ENCODE measurements at regions not wholly inside any gene's neighbourhood (a gene's known extent, or its start where the extent isn't known, plus 50 kb on each side); places are given as distances from the start of the nearest gene placed in this dataset.

- TF ChIP-seq GATA1 (IDR thresholded peaks at IDR 0.05; ENCODE audit: low read depth, low read length), result no peak
- DNase-seq, result no peak
These were observed 691.6 kb downstream of the NLGN4X start for GRCh38 chrX:5537098-5537497.

- TF ChIP-seq POLR2A (IDR thresholded peaks at IDR 0.05; ENCODE audit: low read length), result no peak
- TF ChIP-seq GATA1 (IDR thresholded peaks at IDR 0.05; ENCODE audit: low read depth, low read length), result no peak
- no peak for DNase-seq
These were observed 692.4 kb downstream of the NLGN4X start for GRCh38 chrX:5536261-5536660.

- no peak for DNase-seq
- TF ChIP-seq POLR2A (IDR thresholded peaks at IDR 0.05; ENCODE audit: low read length), result no peak
- no peak for TF ChIP-seq GATA1 (IDR thresholded peaks at IDR 0.05; ENCODE audit: low read depth, low read length)
These were observed 700.6 kb downstream of the NLGN4X start for GRCh38 chrX:5528057-5528456.

GRCh38 chrX:5526191-5526590 lies 702.5 kb downstream of the NLGN4X start:
- no peak for TF ChIP-seq POLR2A (IDR thresholded peaks at IDR 0.05; ENCODE audit: low read length)
- TF ChIP-seq GATA1 (IDR thresholded peaks at IDR 0.05; ENCODE audit: low read depth, low read length), result no peak
- no peak for DNase-seq

DNA sequence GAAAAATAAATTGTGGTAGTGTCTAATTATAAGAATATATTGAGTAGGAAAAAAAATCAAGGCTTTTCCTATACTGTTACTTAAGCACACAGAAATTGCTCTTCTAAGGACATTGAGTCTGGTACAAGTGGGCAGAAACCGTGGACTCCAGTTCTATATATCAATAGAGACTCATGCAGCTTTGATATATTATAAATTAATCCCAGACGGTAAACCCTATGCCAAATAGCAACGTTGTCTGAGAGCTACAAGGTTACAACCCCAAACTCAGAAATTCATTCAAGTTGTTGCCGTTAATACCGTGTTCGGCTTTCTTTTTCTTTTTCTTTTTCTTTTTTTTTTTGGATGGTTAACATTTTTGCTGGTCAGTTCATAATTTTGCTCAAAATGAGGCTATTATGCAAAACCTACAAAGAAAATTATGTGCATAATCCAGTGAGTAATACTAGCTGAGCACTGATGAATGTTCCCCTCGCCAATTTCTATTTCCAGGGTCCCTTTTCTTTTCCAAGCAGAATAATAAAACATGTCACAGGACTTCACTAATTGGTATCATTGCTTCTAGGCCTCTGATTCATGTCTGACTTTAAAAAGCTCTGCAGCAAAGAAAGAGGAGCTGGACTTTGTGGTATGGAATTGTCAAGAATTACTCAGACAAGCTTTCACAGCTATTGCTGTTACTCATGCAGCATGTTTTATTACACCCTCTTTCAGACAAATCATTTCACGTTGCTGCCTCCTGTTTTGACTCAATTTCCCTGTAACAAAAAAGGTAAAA lies 737.7 kb downstream of the NLGN4X start:
- DNase-seq, result no peak
- TF ChIP-seq POLR2A (IDR thresholded peaks at IDR 0.05; ENCODE audit: low read length) (no peak), GATA1 (IDR thresholded peaks at IDR 0.05; ENCODE audit: low read depth, low read length) (no peak)

GRCh38 chrX:5474282-5474681 lies 754.4 kb downstream of the NLGN4X start:
- DNase-seq, result no peak
- no peak for TF ChIP-seq POLR2A (IDR thresholded peaks at IDR 0.05; ENCODE audit: low read length)
- no peak for TF ChIP-seq GATA1 (IDR thresholded peaks at IDR 0.05; ENCODE audit: low read depth, low read length)

- DNase-seq, result no peak
- TF ChIP-seq POLR2A (IDR thresholded peaks at IDR 0.05; ENCODE audit: low read length) (no peak), GATA1 (IDR thresholded peaks at IDR 0.05; ENCODE audit: low read depth, low read length) (no peak)
These were observed 770.3 kb downstream of the NLGN4X start for GRCh38 chrX:5458300-5458842.

- TF ChIP-seq POLR2A (IDR thresholded peaks at IDR 0.05; ENCODE audit: low read length), result no peak
- no peak for TF ChIP-seq GATA1 (IDR thresholded peaks at IDR 0.05; ENCODE audit: low read depth, low read length)
- DNase-seq, result no peak
These were observed 779.3 kb downstream of the NLGN4X start for GRCh38 chrX:5449323-5449722.

DNA sequence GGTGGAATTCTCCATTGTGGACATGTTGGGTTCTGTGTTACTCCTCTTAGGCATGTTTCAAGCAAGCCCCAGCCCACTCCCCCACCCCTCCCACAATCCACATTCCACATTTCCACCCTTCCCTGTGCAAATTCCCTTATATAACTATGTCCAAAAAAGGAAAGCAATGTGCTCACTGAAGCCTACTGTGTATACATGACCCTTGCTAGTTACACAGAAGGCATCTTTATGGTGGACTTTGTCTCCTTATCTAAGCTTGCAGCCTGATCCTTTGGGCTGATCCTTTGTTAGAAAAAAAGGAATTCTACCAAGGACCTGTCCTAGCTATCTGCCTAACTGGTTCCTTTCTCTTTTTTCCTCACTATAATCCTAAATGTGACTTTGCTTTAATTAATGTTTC lies 796.8 kb downstream of the NLGN4X start:
- no peak for TF ChIP-seq GATA1 (IDR thresholded peaks at IDR 0.05; ENCODE audit: low read depth, low read length)
- TF ChIP-seq POLR2A (IDR thresholded peaks at IDR 0.05; ENCODE audit: low read length), result no peak
- no peak for DNase-seq

- no peak for TF ChIP-seq GATA1 (IDR thresholded peaks at IDR 0.05; ENCODE audit: low read depth, low read length)
- TF ChIP-seq POLR2A (IDR thresholded peaks at IDR 0.05; ENCODE audit: low read length), result no peak
- no peak for DNase-seq
These were observed 803.5 kb downstream of the NLGN4X start for GRCh38 chrX:5425119-5425518.

- no peak for DNase-seq
- TF ChIP-seq POLR2A (IDR thresholded peaks at IDR 0.05; ENCODE audit: low read length), result no peak
- no peak for TF ChIP-seq GATA1 (IDR thresholded peaks at IDR 0.05; ENCODE audit: low read depth, low read length)
These were observed 811.3 kb downstream of the NLGN4X start for GRCh38 chrX:5417381-5417780.

GRCh38 chrX:5415738-5416137 lies 812.9 kb downstream of the NLGN4X start:
- TF ChIP-seq POLR2A (IDR thresholded peaks at IDR 0.05; ENCODE audit: low read length) (no peak), GATA1 (IDR thresholded peaks at IDR 0.05; ENCODE audit: low read depth, low read length) (no peak)
- no peak for DNase-seq

DNA sequence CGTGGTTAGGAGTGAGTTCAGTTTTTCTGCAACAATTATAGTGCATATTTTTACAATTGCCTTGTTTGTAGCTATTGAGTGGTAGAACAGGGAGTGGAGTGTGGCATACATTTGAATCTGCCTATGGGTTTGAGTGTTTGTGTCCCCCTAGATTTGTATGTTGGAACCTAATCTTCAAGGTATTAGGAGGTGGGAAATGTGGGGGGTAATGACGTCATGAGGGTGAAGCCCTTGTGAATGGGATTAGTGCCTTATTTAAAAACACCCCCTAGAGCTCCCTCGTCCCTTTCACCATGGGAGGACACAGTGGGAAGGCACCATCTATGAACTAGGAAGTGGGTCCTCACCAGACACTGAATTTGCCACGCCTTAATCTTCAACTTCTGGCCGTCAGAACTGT lies 819.6 kb downstream of the NLGN4X start:
- DNase-seq, result no peak
- TF ChIP-seq GATA1 (IDR thresholded peaks at IDR 0.05; ENCODE audit: low read depth, low read length) (no peak), POLR2A (IDR thresholded peaks at IDR 0.05; ENCODE audit: low read length) (no peak)

GRCh38 chrX:5402461-5402860 lies 826.2 kb downstream of the NLGN4X start:
- DNase-seq, result no peak
- no peak for TF ChIP-seq GATA1 (IDR thresholded peaks at IDR 0.05; ENCODE audit: low read depth, low read length)
- no peak for TF ChIP-seq POLR2A (IDR thresholded peaks at IDR 0.05; ENCODE audit: low read length)

DNA sequence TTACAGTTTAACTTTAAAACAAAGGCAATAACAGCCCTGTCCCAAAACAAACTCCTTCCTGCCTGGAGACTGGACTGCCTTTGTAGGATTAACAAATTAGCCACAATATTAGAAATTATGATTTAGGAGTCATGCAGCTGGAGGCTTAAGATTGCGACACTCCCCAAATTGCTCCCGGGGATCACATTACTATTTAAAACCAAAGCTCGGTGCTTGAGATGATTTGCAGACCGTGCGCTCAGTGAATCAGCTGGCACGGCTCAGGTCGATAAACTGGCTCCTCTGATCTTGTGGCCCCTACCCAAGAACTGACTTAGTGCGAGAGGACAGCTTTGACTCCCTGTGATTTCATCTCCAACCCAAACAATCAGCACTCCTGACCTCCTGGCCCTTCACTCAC lies 829.3 kb downstream of the NLGN4X start:
- TF ChIP-seq POLR2A (IDR thresholded peaks at IDR 0.05; ENCODE audit: low read length) (no peak), GATA1 (IDR thresholded peaks at IDR 0.05; ENCODE audit: low read depth, low read length) (no peak)
- no peak for DNase-seq

Data from erythroblast (primary cell).